A673 (cell line): ENCODE measurements at regions not wholly inside any gene's neighbourhood (a gene's known extent, or its start where the extent isn't known, plus 50 kb on each side); places are given as distances from the start of the nearest gene placed in this dataset.

ENCODE experiments used
- EZH2 ChIP-seq: fragments of 200-600 bp; sonication (generic); IDR thresholded peaks from 2 replicates; pipeline ENCODE4 v1.6.1; 2017; ENCODE audit warnings: borderline replicate concordance, low read depth, mild to moderate bottlenecking, mixed read lengths, antibody characterized with exemption, low read length; ENCODE audit not compliant: poor library complexity, severe bottlenecking
- TF ChIP-seq, protein P1 (sequence below): fragments of 300-800, 200-600 bp; sonication (generic); conservative IDR thresholded peaks from 2 replicates; pipeline ENCODE4 v1.5.1; 2017; ENCODE audit warnings: low read depth, mild to moderate bottlenecking, antibody characterized with exemption, low read length, moderate library complexity, mixed read lengths

DNA sequence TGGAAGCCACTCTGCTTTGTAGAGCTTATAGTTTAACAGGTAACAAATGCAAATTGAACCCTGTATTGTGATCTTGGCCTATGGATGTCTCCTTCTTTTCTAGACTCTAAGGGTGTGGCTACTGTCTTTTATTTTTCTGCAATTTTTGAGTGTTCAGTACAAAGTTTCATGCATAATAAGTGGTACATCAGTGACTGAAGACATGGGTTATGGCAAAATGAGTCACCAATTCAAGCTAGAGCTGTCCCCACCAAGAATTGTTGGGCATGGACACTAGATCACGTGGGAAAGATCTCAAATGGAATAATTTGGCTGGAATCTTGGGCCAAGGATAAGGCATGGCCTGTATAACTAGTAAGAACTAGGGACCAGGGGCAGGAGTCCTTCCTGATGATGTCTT is 228.4 kb upstream of the N4BP1 start:
- TF ChIP-seq, protein P1, sequence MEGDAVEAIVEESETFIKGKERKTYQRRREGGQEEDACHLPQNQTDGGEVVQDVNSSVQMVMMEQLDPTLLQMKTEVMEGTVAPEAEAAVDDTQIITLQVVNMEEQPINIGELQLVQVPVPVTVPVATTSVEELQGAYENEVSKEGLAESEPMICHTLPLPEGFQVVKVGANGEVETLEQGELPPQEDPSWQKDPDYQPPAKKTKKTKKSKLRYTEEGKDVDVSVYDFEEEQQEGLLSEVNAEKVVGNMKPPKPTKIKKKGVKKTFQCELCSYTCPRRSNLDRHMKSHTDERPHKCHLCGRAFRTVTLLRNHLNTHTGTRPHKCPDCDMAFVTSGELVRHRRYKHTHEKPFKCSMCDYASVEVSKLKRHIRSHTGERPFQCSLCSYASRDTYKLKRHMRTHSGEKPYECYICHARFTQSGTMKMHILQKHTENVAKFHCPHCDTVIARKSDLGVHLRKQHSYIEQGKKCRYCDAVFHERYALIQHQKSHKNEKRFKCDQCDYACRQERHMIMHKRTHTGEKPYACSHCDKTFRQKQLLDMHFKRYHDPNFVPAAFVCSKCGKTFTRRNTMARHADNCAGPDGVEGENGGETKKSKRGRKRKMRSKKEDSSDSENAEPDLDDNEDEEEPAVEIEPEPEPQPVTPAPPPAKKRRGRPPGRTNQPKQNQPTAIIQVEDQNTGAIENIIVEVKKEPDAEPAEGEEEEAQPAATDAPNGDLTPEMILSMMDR, result no peak
- no peak for TF ChIP-seq EZH2
